ENCODE measurements at regions not wholly inside any gene's neighbourhood (a gene's known extent, or its start where the extent isn't known, plus 50 kb on each side); places are given as distances from the start of the nearest gene placed in this dataset.
"Not testable (repeated sequence)": the region's sequence is repeated elsewhere in the genome, so short reads cannot be mapped to it uniquely, and the experiment has no call there.

- TF ChIP-seq, protein P1, sequence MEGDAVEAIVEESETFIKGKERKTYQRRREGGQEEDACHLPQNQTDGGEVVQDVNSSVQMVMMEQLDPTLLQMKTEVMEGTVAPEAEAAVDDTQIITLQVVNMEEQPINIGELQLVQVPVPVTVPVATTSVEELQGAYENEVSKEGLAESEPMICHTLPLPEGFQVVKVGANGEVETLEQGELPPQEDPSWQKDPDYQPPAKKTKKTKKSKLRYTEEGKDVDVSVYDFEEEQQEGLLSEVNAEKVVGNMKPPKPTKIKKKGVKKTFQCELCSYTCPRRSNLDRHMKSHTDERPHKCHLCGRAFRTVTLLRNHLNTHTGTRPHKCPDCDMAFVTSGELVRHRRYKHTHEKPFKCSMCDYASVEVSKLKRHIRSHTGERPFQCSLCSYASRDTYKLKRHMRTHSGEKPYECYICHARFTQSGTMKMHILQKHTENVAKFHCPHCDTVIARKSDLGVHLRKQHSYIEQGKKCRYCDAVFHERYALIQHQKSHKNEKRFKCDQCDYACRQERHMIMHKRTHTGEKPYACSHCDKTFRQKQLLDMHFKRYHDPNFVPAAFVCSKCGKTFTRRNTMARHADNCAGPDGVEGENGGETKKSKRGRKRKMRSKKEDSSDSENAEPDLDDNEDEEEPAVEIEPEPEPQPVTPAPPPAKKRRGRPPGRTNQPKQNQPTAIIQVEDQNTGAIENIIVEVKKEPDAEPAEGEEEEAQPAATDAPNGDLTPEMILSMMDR (IDR thresholded peaks at IDR 0.05; ENCODE audit: borderline replicate concordance, extremely low read depth, low read length, poor library complexity, severe bottlenecking) = not testable (repeated sequence)
- TF ChIP-seq EZH2 (IDR thresholded peaks at IDR 0.05; ENCODE audit: borderline replicate concordance, low read depth, low read length, severe bottlenecking) = not testable (repeated sequence)
These were observed 150.9 kb upstream of the ZNF469 start for GRCh38 chr16:88231839-88232238.
